Prostate gland (tissue), 2 donors: ENCODE measurements at regions not wholly inside any gene's neighbourhood (a gene's known extent, or its start where the extent isn't known, plus 50 kb on each side); places are given as distances from the start of the nearest gene placed in this dataset.

ENCODE experiments used
- POLR2AphosphoS5 ChIP-seq: sonication (generic); formaldehyde crosslinking; IDR thresholded peaks from one replicate; pipeline ENCODE4 v1.6.1; 2017; ENCODE audit warnings: antibody characterized with exemption
- TF ChIP-seq, protein P1 (sequence below), 4 experiments: fragments of 200-600 bp in 2 of 4; fragments of 450-650 bp in 2 of 4; sonication (generic) in 2 of 4; IDR thresholded peaks; 1 replicate in 3 of 4; 2 replicates in 1 of 4; pipeline ENCODE4 v1.5.1; 2016 to 2019; ENCODE audit warnings: antibody characterized with exemption in 4 of 4, mild to moderate bottlenecking in 2 of 4, moderate library complexity in 2 of 4

DNA sequence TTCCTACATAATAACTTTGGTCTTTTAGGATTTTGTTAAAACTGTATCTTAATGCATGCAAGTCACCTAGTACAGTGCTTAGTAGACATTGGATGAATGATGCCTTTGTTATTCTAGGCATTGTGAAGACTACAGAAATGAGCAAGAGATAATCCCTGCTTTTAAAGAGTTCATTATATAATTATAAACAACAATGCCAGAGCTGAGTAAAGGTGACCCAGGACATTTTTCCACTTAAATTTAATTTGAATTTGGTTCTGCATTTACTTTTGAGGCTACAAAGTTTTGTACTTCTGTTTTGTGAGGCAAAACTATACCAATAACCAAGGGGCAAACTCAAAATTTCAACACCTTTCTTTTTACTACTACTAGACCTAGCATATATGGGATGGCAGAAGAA lies 182.0 kb upstream of the SESN3 start:
- TF ChIP-seq, protein P1, sequence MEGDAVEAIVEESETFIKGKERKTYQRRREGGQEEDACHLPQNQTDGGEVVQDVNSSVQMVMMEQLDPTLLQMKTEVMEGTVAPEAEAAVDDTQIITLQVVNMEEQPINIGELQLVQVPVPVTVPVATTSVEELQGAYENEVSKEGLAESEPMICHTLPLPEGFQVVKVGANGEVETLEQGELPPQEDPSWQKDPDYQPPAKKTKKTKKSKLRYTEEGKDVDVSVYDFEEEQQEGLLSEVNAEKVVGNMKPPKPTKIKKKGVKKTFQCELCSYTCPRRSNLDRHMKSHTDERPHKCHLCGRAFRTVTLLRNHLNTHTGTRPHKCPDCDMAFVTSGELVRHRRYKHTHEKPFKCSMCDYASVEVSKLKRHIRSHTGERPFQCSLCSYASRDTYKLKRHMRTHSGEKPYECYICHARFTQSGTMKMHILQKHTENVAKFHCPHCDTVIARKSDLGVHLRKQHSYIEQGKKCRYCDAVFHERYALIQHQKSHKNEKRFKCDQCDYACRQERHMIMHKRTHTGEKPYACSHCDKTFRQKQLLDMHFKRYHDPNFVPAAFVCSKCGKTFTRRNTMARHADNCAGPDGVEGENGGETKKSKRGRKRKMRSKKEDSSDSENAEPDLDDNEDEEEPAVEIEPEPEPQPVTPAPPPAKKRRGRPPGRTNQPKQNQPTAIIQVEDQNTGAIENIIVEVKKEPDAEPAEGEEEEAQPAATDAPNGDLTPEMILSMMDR (IDR thresholded peaks at IDR 0.05): no peak
- no peak for TF ChIP-seq POLR2AphosphoS5
